HG03066 (cell line): ENCODE measurements at regions not wholly inside any gene's neighbourhood (a gene's known extent, or its start where the extent isn't known, plus 50 kb on each side); places are given as distances from the start of the nearest gene placed in this dataset.
"Not testable (repeated sequence)": the region's sequence is repeated elsewhere in the genome, so short reads cannot be mapped to it uniquely, and the experiment has no call there.

Experiments used
- ATAC-seq: cut with Tn5 transposase; IDR thresholded peaks from one replicate; pipeline ENCODE4 v1.9.1; 2021; ENCODE audit warnings: low read depth; ENCODE audit not compliant: unreplicated experiment

- ATAC-seq: no peak
Measured at GRCh38 chr12:73180734-73181133, 908.6 kb downstream of the TRHDE start.

- ATAC-seq: no peak
Measured at GRCh38 chr12:73181244-73181643, 909.1 kb downstream of the TRHDE start.

- no peak for ATAC-seq
Measured at GRCh38 chr12:73185403-73185802, 913.2 kb downstream of the TRHDE start.

- ATAC-seq: no peak
Measured at GRCh38 chr12:73186272-73186671, 914.1 kb downstream of the TRHDE start.

GRCh38 chr12:73187765-73188164, 915.6 kb downstream of the TRHDE start:
- ATAC-seq: no peak

GRCh38 chr12:73210548-73211204, 938.5 kb downstream of the TRHDE start:
- no peak for ATAC-seq

- ATAC-seq: no peak
Measured at GRCh38 chr12:73220951-73221350, 948.8 kb downstream of the TRHDE start.

- no peak for ATAC-seq
Measured at GRCh38 chr12:73221398-73221797, 949.2 kb downstream of the TRHDE start.

GRCh38 chr12:73221836-73222235, 949.7 kb downstream of the TRHDE start:
- ATAC-seq: peak; percentile 52

- ATAC-seq: no peak
Measured at GRCh38 chr12:73225371-73225937, 953.3 kb downstream of the TRHDE start.

GRCh38 chr12:73225941-73226340, 953.8 kb downstream of the TRHDE start:
- no peak for ATAC-seq

GRCh38 chr12:73226593-73226992, 954.4 kb downstream of the TRHDE start:
- ATAC-seq: no peak

GRCh38 chr12:73228828-73229227, 956.7 kb downstream of the TRHDE start:
- ATAC-seq: not testable (repeated sequence)

- no peak for ATAC-seq
Measured at GRCh38 chr12:73235387-73235786, 963.2 kb downstream of the TRHDE start.

- no peak for ATAC-seq
Measured at GRCh38 chr12:73240110-73240509, 967.9 kb downstream of the TRHDE start.

GRCh38 chr12:73262788-73263381, 990.7 kb downstream of the TRHDE start:
- ATAC-seq: no peak

GRCh38 chr12:73266206-73266605, 994.0 kb downstream of the TRHDE start:
- ATAC-seq: no peak

GRCh38 chr12:73274976-73275375, 1002.8 kb downstream of the TRHDE start:
- no peak for ATAC-seq

- ATAC-seq: no peak
Measured at GRCh38 chr12:73277971-73278370, 1005.8 kb downstream of the TRHDE start.

- no peak for ATAC-seq
Measured at GRCh38 chr12:73301530-73301929, 1029.4 kb downstream of the TRHDE start.

GRCh38 chr12:73307260-73307659, 1035.1 kb downstream of the TRHDE start:
- ATAC-seq: no peak

GRCh38 chr12:73308079-73308478, 1035.9 kb downstream of the TRHDE start:
- ATAC-seq: no peak
